ENCODE measurements at regions not wholly inside any gene's neighbourhood (a gene's known extent, or its start where the extent isn't known, plus 50 kb on each side); places are given as distances from the start of the nearest gene placed in this dataset.
"Not testable (repeated sequence)": the region's sequence is repeated elsewhere in the genome, so short reads cannot be mapped to it uniquely, and the experiment has no call there.

- peak; percentile 1 for DNase-seq (ENCODE audit: low spot score)
Measured at GRCh38 chr14:90458536-90458935, 61.7 kb downstream of the CALM1 start.

GRCh38 chr14:90460136-90460535 is 63.3 kb downstream of the CALM1 start:
- DNase-seq (ENCODE audit: low spot score), result peak; percentile 54

GRCh38 chr14:90461425-90461824 is 64.6 kb downstream of the CALM1 start:
- no peak for DNase-seq (ENCODE audit: low spot score)

- no peak for DNase-seq (ENCODE audit: low spot score)
Measured at GRCh38 chr14:90464481-90464880, 67.7 kb downstream of the CALM1 start.

GRCh38 chr14:90467501-90467900 is 70.7 kb downstream of the CALM1 start:
- no peak for DNase-seq (ENCODE audit: low spot score)

- DNase-seq (ENCODE audit: low spot score), result not testable (repeated sequence)
Measured at GRCh38 chr14:90469416-90469815, 72.6 kb downstream of the CALM1 start.

- DNase-seq (ENCODE audit: low spot score), result no peak
Measured at GRCh38 chr14:90472632-90473031, 75.8 kb downstream of the CALM1 start.

Measured in umbilical cord (tissue), 1 donor.